SIG-M5 treated with dmso at 0.1 percent for 504 hours (cell line): ENCODE measurements at regions not wholly inside any gene's neighbourhood (a gene's known extent, or its start where the extent isn't known, plus 50 kb on each side); places are given as distances from the start of the nearest gene placed in this dataset.

Source experiments
- DNase-seq: peaks from one replicate; lab custom pipeline; 2025; ENCODE audit not compliant: unreplicated experiment; lab: John Stamatoyannopoulos, UW

DNA sequence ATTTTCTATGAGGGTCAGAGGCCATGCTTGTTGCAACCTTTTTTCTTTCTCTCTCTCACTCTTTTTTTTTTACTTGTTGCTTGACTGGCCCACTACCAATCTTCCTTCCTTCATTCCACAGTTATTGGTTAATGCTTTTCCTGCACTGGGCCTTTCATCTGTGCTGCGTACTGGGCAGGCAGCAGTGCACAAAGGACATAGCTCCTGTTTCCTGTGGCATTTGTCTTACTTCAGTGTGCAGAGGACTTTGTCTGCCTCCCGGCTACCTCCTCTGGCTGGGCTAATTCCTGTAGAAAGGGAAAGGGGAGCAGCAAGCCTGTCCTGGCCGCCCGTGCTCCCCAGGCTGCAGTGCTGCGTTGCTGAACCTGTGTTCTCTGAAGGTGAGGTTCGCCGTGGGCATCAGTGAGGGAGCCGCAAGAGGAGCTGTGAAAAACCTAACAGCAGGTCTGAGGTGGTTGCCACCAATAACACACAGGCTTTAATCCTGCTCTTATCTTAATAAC lies 93.7 kb upstream of the RGMA start:
- DNase-seq, result no peak

DNA sequence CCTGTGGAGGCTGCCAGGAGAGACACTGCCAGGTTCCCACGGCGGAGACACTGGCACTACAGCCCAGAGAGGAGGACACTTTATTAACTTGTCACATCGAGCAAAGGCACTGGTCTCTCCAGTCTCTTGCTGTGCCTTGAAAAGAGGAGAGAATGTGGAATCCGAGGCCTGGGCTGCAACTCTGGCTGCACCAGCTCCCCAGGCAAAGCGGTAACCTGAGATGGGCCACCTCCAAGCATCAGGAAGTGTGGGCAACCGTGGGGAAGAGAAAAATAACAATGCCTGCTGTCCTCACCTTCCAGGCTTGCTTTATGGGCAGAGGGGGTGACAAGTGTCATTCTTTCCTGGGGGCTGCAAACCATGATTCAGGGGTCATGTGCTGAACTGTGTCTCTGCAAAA lies 91.6 kb upstream of the RGMA start:
- DNase-seq, result no peak

DNA sequence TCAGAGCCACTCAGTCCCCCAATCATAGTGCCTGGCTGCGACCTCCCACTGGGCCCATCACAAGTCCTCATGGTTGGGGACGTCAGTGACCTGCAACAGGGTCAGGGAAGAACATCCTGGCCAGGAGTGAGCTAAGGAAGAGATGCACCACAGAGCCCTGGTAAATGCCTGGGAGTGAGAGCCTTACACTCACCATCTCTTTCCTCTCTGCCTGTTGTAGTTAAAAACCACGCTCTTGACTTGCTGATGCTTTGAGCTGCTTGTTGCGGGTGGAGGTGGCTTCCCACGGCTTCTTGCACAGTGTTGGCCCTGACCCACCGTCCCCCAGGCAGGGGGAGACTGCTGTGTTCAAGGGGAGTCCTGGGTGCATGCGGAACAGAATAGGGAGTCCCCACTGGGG lies 91.1 kb upstream of the RGMA start:
- DNase-seq, result no peak

DNA sequence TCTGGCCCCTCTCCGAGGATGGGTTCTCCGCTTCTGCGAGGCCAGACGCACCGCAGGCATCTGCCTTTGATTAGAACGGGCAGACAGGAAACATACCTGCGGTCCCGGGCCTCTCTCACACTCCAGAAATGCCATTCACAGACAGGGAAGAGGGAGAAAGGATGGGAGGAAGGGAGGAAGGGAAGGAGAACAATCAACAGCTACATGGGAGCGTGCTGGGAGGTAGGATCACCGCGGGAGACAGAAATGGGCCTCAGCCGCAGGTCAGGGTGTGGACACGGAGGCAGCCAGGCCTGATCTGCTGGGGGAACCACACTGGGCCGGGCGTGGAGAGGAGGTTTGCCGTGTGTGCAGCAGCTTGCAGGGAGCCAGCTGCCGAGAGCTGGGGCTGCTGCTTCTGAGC lies 90.7 kb upstream of the RGMA start:
- DNase-seq, result no peak

DNA sequence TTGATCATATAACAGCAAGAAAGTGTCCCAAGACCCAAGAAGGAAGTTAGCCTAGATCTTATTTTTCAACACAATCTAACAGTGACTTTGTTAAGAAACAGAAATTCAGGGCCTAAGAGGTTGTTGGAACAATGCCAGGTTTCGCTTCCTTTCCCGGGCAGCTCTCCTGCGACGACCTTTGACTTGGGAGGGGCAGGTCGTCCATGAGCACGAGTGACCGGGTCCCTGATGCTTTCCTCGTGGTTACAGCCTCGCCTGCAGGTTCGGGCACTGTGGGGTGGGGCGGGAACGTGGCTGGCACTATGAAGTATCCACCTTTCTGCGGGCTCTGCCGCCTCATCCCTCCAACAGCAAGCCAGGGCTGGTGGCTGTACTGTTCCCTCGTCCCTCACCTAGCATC lies 90.1 kb upstream of the RGMA start:
- DNase-seq, result peak; percentile 61

DNA sequence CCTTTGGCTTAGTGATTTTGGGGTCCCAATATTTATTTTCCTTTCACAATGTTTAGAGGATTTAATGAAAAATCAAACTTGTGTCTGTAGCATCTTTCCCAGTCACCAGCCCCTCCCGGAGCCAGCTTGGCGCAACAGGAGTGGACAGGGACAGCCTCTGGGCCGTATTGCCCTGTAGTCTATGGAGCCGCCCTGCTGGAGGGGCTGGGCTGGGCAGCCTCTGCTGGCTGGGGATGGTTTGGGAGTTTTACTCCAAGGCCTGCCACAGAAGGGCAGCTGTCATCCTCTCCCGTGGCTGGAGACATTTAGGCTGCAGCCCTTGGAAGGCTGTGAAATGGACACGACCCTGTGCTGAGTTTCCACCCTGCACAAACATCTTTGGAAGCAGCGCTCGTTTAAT lies 89.4 kb upstream of the RGMA start:
- no peak for DNase-seq

DNA sequence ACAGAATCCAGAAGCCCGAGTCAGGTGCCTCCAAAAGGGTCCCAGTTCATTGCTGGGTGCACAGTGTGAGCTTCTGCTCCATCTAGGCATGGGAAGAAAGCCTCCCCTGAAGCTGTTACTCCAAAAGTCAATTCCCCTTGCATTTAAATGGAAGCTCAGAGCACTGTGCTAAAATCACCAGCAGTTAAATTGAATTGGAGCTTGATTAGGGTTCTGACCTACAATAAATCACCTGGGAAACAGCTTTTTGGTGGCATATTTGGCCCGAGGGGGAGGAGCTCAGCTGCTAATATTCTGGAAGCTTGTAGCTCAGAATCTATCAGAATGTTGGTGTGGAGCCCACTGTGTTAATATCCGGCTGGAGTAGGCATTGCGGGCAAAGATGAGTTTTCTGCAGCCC lies 87.1 kb upstream of the RGMA start:
- DNase-seq, result no peak

DNA sequence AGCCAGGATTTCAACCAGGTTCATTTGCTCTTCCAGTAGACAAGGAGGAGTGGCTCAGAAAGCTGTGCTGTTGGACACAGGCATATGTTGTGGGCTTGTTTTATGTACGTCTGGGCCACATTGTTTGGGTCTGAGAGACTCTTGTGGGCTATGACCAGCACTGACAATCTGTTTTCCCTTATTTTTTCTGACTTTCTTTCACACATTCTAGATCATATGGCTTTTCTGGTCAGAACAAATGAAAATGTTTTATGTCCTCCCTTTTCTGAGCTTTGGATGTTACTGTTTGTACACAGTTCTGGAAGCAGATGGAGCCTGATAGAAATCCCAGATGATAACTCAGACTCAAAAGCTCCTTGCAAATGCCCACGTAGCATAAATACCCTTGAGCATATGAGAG lies 85.8 kb upstream of the RGMA start:
- DNase-seq, result no peak

DNA sequence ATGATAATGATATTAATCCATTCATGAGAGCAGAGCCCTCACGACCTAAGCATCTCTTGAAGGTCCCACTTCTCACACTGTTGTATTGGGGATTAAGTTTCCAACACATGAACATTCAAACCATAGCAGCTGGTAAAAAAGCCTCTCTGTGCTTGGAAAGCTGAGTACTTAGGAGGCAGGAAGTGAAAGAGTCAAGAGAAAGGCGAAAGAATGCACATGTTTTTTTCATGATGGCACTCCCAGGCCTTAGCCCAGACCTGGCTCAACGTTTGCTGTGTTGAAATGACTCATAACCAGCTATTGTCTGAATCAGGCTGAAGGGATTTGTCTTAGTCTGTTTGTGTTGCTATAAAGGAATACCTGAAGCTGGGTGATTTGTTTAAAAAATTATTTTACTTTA lies 84.4 kb upstream of the RGMA start:
- DNase-seq, result no peak

DNA sequence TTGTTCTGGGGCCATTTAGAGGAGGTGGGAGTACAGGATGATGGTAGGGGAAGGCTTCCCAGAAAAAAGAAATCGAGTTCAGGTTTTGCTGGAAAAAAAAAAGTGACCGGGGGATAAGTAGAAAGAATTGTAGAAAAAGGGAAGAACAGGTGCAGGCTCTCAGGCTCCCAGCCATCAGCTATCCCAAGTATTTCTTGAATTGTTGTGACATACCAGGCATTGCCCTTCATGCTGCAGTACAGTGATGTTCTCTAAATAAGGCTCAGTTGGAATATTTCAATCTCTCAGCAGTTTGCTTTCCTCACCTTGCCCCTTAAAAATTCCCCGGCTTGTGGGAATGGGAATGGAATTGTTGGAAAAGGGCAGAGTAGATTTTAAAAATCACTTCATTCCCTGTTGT lies 82.5 kb upstream of the RGMA start:
- DNase-seq, result no peak

DNA sequence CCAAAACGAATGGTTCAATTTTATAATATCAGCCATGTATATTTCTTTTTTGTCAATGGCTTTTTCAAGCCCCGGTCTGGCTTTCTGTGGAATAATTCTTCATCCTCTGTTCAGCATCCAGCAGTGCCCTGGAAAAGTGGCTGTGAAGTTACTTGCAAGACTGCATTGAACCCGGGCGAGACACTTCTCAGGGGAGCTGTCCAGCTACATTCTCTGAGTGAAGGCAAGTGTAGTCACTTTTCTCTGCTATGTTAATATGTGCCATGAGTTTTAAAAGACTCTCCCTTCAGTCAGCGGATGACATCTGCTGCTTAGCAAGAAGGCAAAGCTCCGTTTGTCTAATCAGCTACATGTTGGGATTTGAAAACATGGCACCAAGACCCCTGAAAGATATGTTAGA lies 81.3 kb upstream of the RGMA start:
- DNase-seq, result no peak

DNA sequence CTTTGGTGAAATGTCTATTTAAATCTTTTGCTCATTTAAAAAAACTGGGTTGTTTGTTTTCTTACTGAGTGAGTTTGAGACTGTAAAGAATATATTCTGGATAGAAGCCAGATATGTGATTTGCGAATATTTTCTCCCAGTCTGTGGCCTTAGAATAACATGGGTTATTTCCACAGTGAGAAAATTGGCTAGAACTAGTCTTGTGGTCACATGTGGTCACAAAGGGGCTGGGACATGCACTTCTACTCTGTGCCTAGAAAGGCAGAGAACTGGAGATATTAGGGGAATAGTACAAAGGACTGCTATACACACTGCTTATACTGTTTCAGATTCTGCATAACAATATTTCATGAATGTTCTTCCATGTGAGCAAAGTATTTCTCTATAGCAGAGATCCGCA lies 79.9 kb upstream of the RGMA start:
- no peak for DNase-seq

DNA sequence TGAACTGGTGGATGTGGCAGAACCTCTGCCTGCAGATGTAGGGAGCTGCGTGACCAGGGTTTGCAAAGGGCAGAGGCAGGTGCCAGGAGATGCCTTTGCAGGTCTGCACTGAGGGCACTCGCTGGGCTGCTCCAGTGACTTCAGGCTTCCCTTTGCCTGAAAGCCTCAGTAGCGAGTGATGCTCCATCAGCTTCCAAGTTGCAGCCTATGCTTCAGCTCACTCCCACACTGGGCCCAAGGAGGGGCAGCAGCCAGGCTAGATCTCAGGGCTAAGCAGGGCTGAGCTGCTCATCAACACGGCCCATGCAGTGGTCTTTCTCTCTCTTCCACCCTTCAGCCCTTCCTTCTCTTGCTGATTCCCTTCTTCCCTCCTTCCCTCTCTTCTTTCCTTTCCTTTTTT lies 78.3 kb upstream of the RGMA start:
- no peak for DNase-seq

DNA sequence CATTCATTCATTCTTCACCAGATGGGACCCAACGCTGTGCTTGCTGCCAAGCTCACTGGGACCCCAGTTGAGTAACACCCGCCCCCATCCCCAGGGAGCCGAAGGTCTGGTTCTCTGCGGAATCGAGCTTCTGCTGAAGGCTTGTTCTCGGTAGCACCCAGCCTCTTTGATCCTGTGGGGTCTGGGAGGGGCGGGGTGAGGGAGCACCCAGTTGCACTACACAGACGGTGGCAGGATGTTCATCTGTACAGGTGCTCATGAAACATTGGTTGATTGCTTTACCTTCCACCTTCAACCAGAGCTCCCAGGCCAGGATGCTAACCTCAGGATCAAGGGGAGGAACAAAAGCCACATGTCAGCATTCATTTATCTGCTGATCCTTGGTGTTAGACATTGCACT lies 77.7 kb upstream of the RGMA start:
- DNase-seq, result no peak

DNA sequence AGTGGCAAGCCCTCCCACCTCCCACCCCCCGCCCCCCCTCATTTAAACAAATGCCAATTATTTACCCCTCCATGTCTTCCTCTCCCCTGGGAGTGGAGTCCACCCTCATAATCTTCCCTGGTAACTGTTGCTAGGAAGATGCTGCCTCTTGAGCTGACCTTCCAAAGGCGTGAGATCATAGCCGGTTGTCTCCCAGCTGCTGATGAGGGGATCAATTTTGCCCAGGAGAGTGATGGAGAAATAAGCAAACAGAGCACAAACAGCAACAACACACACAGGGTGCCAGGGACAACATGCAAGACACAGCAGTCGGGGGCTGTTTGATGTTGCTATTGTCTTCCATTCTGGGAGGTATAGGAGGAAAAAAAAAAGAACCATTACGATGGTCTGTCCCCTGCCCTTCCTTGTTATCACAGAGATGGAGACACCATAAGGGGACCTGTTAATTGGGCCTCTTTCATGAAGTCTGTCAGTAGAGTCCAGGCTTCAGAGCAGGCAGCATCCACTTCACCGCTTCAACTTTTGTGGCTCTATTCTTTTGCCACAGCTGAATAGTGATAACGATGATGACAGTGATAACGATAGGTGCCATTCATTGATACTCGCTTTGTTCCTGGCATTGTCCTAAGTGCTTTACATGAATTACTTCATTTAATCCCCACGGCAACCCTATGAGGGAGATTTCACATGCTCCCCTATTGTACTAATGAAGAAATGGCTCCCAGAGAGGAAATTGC lies 76.9 kb upstream of the RGMA start:
- DNase-seq, result no peak

DNA sequence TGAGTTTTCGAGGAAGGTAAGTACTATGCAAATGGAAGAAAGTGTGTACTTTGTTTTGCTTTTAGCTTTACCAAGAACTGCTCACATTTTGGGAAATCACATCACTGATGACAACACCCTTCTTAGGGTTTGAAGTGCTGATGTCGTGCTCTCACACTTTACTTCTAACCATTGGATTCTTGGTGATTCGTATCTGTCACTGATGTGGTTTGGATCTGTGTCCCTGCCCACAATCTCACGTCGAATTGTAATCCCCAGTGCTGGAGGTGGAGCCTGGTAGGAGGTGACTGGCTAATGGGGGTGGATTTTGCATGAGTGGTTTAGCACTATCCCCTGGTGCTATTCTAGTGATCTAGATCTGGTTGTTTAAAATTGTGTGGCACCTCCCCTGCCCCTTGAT lies 75.4 kb upstream of the RGMA start:
- DNase-seq, result no peak

DNA sequence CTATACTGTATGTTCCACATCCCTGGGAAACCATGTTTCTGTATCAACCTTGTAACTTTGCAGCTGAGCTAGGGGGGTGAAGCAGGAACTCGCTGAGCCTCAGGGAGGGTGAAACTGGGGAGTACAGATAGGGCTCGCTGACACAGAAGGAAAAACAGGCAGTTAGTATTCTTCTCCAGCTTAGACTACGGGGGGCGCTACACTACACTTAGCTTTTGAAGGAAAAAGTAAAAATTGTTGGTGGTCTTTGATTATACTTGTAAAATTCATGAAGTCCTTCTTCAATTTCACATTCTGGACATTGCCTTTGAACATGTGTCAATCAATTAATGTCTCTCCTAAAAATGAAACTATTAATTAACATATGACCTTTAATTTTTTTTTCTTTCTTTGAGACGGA lies 73.5 kb upstream of the RGMA start:
- no peak for DNase-seq

DNA sequence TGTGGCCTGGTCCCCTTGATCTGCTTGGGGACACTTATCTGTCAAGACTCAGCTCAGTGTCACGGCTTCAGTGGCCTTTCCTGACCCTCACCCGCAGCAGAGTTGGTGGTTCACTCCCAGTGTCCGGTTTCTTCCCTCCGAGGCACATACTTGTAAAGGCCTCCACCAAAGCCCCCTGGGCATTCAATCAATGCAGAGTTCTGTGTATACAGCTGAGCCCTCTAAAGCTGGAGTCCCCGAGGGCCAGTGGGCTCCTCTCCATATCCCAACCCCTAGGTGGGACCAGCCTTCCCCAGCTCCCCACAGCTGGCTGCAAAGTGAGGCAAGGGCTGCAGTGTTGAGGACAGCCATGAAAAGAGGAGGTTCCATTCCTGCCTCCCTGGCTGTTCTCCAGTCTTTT lies 70.9 kb upstream of the RGMA start:
- DNase-seq, result no peak

DNA sequence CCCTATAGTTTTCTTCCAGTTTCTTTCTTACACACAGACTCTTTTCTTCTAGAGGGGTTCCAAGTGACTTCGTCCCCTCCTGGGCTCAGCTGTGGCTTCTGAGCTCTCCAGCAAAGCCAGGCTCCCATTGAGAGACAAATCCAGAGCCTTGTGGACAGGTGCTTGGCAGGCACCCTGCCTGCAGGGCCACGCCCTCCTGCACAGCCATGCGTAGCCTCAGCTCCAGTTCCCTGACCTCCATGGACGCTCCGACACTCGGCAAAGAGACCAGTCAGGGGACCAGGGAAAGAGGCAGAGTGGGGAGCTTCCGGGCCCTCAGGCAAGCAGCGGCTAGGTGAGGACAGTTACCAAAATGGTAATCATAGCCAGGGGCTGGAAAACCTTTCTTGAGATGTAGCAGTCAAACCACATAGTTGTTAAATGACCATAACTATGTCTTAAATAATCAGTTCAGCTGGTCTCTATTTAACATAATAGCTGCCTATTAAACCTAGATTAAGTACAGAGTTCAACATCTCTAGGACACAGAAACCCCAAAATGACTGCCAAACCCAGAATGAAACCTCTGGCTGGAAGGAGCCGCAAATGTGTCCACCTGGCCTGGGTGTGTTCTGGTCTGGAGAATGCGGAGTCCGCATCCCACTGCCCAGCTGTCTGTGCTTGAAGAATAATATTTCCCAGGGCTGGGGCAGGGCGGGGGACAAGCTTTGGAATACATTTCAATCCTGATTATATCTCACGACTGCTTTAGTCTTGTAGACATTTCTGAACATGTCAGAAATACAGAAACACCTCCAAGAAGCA lies 69.3 kb upstream of the RGMA start:
- no peak for DNase-seq

DNA sequence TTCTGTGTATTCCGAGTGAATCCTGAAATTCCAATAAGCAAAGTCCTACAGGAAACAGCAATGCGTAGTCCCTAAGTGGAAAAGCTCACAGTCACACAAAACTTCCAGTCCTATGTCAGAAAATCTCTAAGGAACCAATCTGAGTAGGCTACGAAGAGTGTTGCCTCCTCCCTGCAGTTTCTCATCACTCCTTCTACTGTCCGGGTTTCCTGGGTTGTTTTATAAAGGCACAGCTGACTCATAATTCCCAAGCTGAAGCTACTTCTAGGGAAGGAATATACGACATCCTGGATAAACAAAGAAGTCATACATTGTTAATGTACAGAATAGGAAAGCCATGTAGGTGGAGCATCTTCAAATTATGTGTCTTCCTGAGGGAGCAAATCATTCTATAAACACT lies 65.7 kb upstream of the RGMA start:
- DNase-seq, result no peak

DNA sequence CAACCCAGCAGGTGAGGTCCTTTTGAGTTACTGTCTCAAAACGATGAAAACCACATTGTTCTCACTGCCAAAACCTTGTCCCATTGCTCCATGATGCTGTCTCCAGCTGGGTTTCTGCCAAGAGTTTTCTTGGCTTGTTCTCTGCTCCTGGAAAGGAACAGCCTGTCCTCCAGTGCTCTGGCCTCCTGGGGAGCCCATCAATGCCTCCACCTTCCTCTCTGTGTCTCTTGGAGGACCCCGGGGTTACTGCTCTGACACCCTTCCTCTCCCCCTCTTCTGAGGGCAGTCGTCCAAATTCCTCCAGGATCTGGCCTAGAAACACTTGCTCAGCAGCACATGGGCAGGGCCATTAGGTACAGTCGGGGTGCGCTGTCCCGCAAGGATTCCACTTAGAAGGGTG lies 63.9 kb upstream of the RGMA start:
- DNase-seq, result no peak

DNA sequence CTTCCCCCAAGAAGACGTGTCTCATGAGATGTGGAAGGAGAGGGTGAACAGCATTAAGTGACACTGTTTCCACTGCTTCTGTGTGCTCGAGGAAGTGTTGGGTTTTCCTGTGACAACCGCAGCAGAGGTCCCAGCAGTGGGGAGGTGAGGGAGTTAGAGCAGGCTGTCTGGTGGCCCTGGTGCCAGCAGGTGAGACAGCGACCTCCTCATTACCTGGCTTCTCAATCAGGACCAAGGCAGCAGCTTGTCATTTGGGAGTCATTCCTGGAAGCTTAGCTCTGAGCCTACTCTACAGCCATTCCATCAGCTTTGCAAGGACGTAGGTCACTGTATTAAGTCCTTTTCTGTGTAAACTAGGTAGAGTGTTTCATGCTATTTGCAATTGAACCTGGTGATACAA lies 63.3 kb upstream of the RGMA start:
- no peak for DNase-seq
